K562 (cell line): ENCODE measurements at regions not wholly inside any gene's neighbourhood (a gene's known extent, or its start where the extent isn't known, plus 50 kb on each side); places are given as distances from the start of the nearest gene placed in this dataset.

Experiments
- ATAC-seq: fragments of 200-7000 bp; cut with Tn5 transposase; 3 replicates; pipeline ENCODE4 v1.9.1; 2020; ENCODE audit warnings: moderate library complexity
- BruUV-seq: library from RNA; stranded (reverse); fragments of 400-500 nt; replicated peaks from 2 replicates; lab custom pipeline; 2021; lab: Mats Ljungman, UMichigan
- CTCF ChIA-PET: fragments of 300-600 bp; formaldehyde crosslinking; extraction: SDS; loops from one replicate; lab custom pipeline; 2021; ENCODE audit warnings: low intra/inter-chr PET ratio; lab: Yijun Ruan, JAX
- POLR2A ChIA-PET: fragments of 300-600, 350-650 bp; sonication (Branson Sonifier 250); formaldehyde crosslinking; extraction: SDS; loops from one replicate; lab custom pipeline; 2021; ENCODE audit warnings: antibody characterized with exemption, inconsistent platforms; lab: Yijun Ruan, JAX
- DNase-seq, 4 experiments: peaks; one replicate each; pipeline versions ENCODE4 v3.0.0 to v3.0.0-alpha.2; 2011 to 2018; ENCODE audit warnings: low spot score in 3 of 4, mixed read lengths in 3 of 4; ENCODE audit errors: extremely low read depth in 1 of 4
- FAIRE-seq: peaks from 2 replicates; lab custom pipeline; 2011; peaks lifted over from hg19 to GRCh38; lab: Jason Lieb, UNC
- H2AFZ ChIP-seq: 2 replicates; pipeline ENCODE4 v1.6.0; 2011; ENCODE audit warnings: low read depth, low read length, control low read depth, inconsistent platforms
- H3K27ac ChIP-seq: fragments of 200-600 bp; 3 replicates; pipeline ENCODE4 v1.8.0; 2011; ENCODE audit warnings: low read depth, mild to moderate bottlenecking, control low read depth, inconsistent platforms, low read length, moderate library complexity, mixed read lengths; ENCODE audit errors: extremely low read depth
- H3K27me3 ChIP-seq, 2 experiments: fragments of 300-600 bp in 1 of 2; 2 replicates in 1 of 2; 3 replicates in 1 of 2; pipeline versions ENCODE4 v1.6.0 to v1.8.0; 2011; ENCODE audit warnings: inconsistent platforms in 2 of 2, low read length in 2 of 2, mild to moderate bottlenecking in 1 of 2, mixed read lengths in 1 of 2, moderate library complexity in 1 of 2; ENCODE audit not compliant: control insufficient read depth in 2 of 2, insufficient read depth in 2 of 2
- H3K36me3 ChIP-seq: fragments of 300-600 bp; 3 replicates; pipeline ENCODE4 v1.8.0; 2011; ENCODE audit warnings: mild to moderate bottlenecking, low read length, inconsistent platforms; ENCODE audit not compliant: control insufficient read depth, insufficient read depth
- H3K4me1 ChIP-seq, 2 experiments: fragments of 200-600 bp in 1 of 2; replicated peaks in 1 of 2; 2 replicates in 1 of 2; 3 replicates in 1 of 2; pipeline versions ENCODE4 v1.5.1 to v1.8.0; 2011; ENCODE audit warnings: inconsistent platforms in 2 of 2, low read length in 2 of 2, mild to moderate bottlenecking in 1 of 2, mixed read lengths in 1 of 2, moderate library complexity in 1 of 2; ENCODE audit not compliant: control insufficient read depth in 2 of 2, insufficient read depth in 2 of 2
- H3K4me2 ChIP-seq: 2 replicates; pipeline ENCODE4 v1.6.1; 2011; ENCODE audit warnings: low read length, control low read depth, inconsistent platforms, mixed read lengths; ENCODE audit not compliant: insufficient read depth
- H3K4me3 ChIP-seq: fragments of 200-600 bp; sonication (generic), shearing (Covaris generic); 2 replicates; pipeline ENCODE4 v1.5.1; 2016; ENCODE audit warnings: control low read depth, inconsistent platforms
- H3K79me2 ChIP-seq: fragments of 200-600 bp; 3 replicates; pipeline ENCODE4 v1.8.0; 2011; ENCODE audit warnings: low read length, inconsistent platforms; ENCODE audit not compliant: control insufficient read depth, insufficient read depth
- H3K9ac ChIP-seq, 2 experiments: 2 replicates each; pipeline versions ENCODE4 v1.6.0 to v1.6.1; 2011; ENCODE audit warnings: low read depth in 2 of 2, low read length in 2 of 2, control low read depth in 1 of 2, inconsistent platforms in 1 of 2, mild to moderate bottlenecking in 1 of 2, mixed read lengths in 1 of 2; ENCODE audit not compliant: insufficient read depth in 1 of 2
- H3K9me1 ChIP-seq: one replicate; pipeline ENCODE4 v1.6.0; 2011; ENCODE audit warnings: inconsistent platforms, mild to moderate bottlenecking, low read length, moderate library complexity; ENCODE audit not compliant: control insufficient read depth, insufficient read depth
- H3K9me3 ChIP-seq: replicated peaks from 2 replicates; pipeline ENCODE4 v1.5.1; 2011; ENCODE audit warnings: low read depth, low read length, inconsistent platforms; ENCODE audit not compliant: control insufficient read depth, insufficient read depth
- H4K20me1 ChIP-seq: replicated peaks from 2 replicates; pipeline ENCODE4 v1.6.1; 2011; ENCODE audit warnings: low read length, inconsistent platforms, mixed read lengths; ENCODE audit not compliant: control insufficient read depth, insufficient read depth
- ADNP ChIP-seq: fragments of 200-800 bp; sonication (Bioruptor generic); IDR thresholded peaks from 2 replicates; pipeline ENCODE4 v1.6.1; 2016; ENCODE audit warnings: missing genetic modification characterization, missing compliant biosample characterization
- ARID3A ChIP-seq: IDR thresholded peaks from 2 replicates; pipeline ENCODE4 v1.6.1; 2012; ENCODE audit warnings: low read depth, low read length, improper control_type of control experiment, borderline replicate concordance
- CBX1 ChIP-seq: sonication (generic); IDR thresholded peaks from 2 replicates; pipeline ENCODE4 v1.6.1; 2016; ENCODE audit warnings: antibody characterized with exemption, low read depth, mild to moderate bottlenecking
- CTBP1 ChIP-seq: fragments of 450-650 bp; IDR thresholded peaks from 2 replicates; pipeline ENCODE4 v1.6.1; 2016; ENCODE audit warnings: borderline replicate concordance
- ESRRB ChIP-seq: fragments of 250-450 bp; sonication (Bioruptor Pico); IDR thresholded peaks from 2 replicates; pipeline ENCODE4 v1.5.0; 2020; ENCODE audit warnings: mild to moderate bottlenecking, moderate library complexity, borderline replicate concordance
- ETV6 ChIP-seq, 3 experiments: fragments of 150-350 bp in 1 of 3; sonication (generic) in 1 of 3; formaldehyde crosslinking in 1 of 3; IDR thresholded peaks; 2 replicates each; pipeline versions ENCODE4 v1.6.1 to v1.8.0; 2014 to 2022; ENCODE audit warnings: borderline replicate concordance in 2 of 3, low read depth in 2 of 3, antibody characterized with exemption in 1 of 3, low read length in 1 of 3, mild to moderate bottlenecking in 1 of 3, missing genetic modification reagents in 1 of 3
- FOXA1 ChIP-seq: fragments of 450-650 bp; IDR thresholded peaks from 2 replicates; pipeline ENCODE4 v1.6.1; 2016; ENCODE audit warnings: mild to moderate bottlenecking, borderline replicate concordance
- GABPB1 ChIP-seq: sonication (generic); formaldehyde crosslinking; IDR thresholded peaks from 2 replicates; pipeline ENCODE4 v1.8.0; 2022; ENCODE audit warnings: mild to moderate bottlenecking, missing genetic modification reagents
- HMG20B ChIP-seq: fragments of 250-450 bp; sonication (Bioruptor Pico); IDR thresholded peaks from 2 replicates; pipeline ENCODE4 v1.5.0; 2021; ENCODE audit warnings: mild to moderate bottlenecking
- JUN ChIP-seq, 2 experiments: sonication (generic) in 1 of 2; formaldehyde crosslinking in 1 of 2; IDR thresholded peaks; 2 replicates each; pipeline versions ENCODE4 v1.6.1 to v1.8.0; 2012 to 2022; ENCODE audit warnings: borderline replicate concordance in 2 of 2, mild to moderate bottlenecking in 2 of 2, improper control_type of control experiment in 1 of 2, low read depth in 1 of 2, low read length in 1 of 2, missing genetic modification reagents in 1 of 2
- MCM3 ChIP-seq: fragments of 450-650 bp; IDR thresholded peaks from 2 replicates; pipeline ENCODE4 v1.6.1; 2016
- MTA2 ChIP-seq: fragments of 450-650 bp; IDR thresholded peaks from 2 replicates; pipeline ENCODE4 v1.6.1; 2016; ENCODE audit warnings: low read depth
- MTF1 ChIP-seq: fragments of 250-450 bp; sonication (Bioruptor Pico); IDR thresholded peaks from 2 replicates; pipeline ENCODE4 v1.9.0; 2021; ENCODE audit warnings: moderate library complexity, mild to moderate bottlenecking, inconsistent platforms, borderline replicate concordance
- SNAPC5 ChIP-seq: fragments of 250-450 bp; sonication (Bioruptor Pico); IDR thresholded peaks from 2 replicates; pipeline ENCODE4 v1.8.0; 2021; ENCODE audit warnings: moderate library complexity, mild to moderate bottlenecking, inconsistent platforms
- SRSF1 ChIP-seq: fragments of 200-400 bp; formaldehyde crosslinking; IDR thresholded peaks from 2 replicates; pipeline ENCODE4 v1.6.1; 2017; ENCODE audit warnings: mild to moderate bottlenecking, low read depth, low read length, moderate library complexity
- TAF15 ChIP-seq: fragments of 200-400 bp; formaldehyde crosslinking; IDR thresholded peaks from 2 replicates; pipeline ENCODE4 v1.6.1; 2017; ENCODE audit warnings: mild to moderate bottlenecking, low read depth, low read length, moderate library complexity
- XRCC3 ChIP-seq: fragments of 450-650 bp; IDR thresholded peaks from 2 replicates; pipeline ENCODE4 v1.6.1; 2017; ENCODE audit warnings: mild to moderate bottlenecking, moderate library complexity
- ZC3H4 ChIP-seq: sonication (generic); formaldehyde crosslinking; IDR thresholded peaks from 2 replicates; pipeline ENCODE4 v1.9.0; 2021; ENCODE audit warnings: missing genetic modification reagents, borderline replicate concordance
- ZNF133 ChIP-seq: fragments of 250-450 bp; sonication (Bioruptor Pico); IDR thresholded peaks from 2 replicates; pipeline ENCODE4 v1.4.0; 2020; ENCODE audit warnings: mild to moderate bottlenecking
- ZNF165 ChIP-seq: fragments of 250-450 bp; sonication (Bioruptor Pico); IDR thresholded peaks from 2 replicates; pipeline ENCODE4 v1.4.0; 2020; ENCODE audit warnings: borderline replicate concordance
- ZNF395 ChIP-seq: fragments of 200-800 bp; sonication (Bioruptor generic); IDR thresholded peaks from 2 replicates; pipeline ENCODE4 v1.6.1; 2017; ENCODE audit warnings: missing genetic modification characterization, missing compliant biosample characterization
- WGBS: fragments of 100-300 bp; shearing (Covaris generic); methylation state at CpG from one replicate; pipeline ENCODE4 v1.1.6; 2016; ENCODE audit warnings: low coverage, mixed read lengths; ENCODE audit not compliant: insufficient coverage; ENCODE audit errors: missing lambda C conversion rate; 5-methylcytosine and 5-hydroxymethylcytosine counted together
- in situ Hi-C: fragments of 300-500 bp; cut with MboI; formaldehyde crosslinking; loops from 4 replicates; pipeline ENCODE4 v1.15.0; 2018; ENCODE audit warnings: inconsistent platforms, mixed read lengths
- intact Hi-C: fragments of 100-400 bp; cut with micrococcal nuclease; formaldehyde crosslinking; loops from 2 replicates; pipeline ENCODE4 v1.14.2; 2022

GRCh38 chr18:39524370-39524769 is 1958.8 kb upstream of the CELF4 start (continued):
- TF ChIP-seq MTF1 (CRISPR knock-in tag) (no peak), CTBP1 (no peak), HMG20B (CRISPR knock-in tag) (no peak)
- TF ChIP-seq, all 486 proteins: peak for 0

GRCh38 chr18:39523281-39523680 is 1957.7 kb upstream of the CELF4 start:
- Histone ChIP-seq H3K9me1 (no peaks in the 10 kb centered on the region), H3K36me3 (no peaks in the 10 kb centered on the region), H3K27ac (no peak overlapping the region), H3K9me3 (no peaks in the 10 kb centered on the region; the same call in 1 of the 2 replicates), H3K27me3 (no peaks in the 10 kb centered on the region), H3K4me3 (no peak overlapping the region), H3K4me1 (no peaks in the 10 kb centered on the region), H3K9ac (no peak overlapping the region), H4K20me1 (no peaks in the 10 kb centered on the region), H3K4me2 (no peak overlapping the region), H2AFZ (no peak overlapping the region), H3K79me2 (no peaks in the 10 kb centered on the region)
- ChIA-PET POLR2A (no interaction called here), CTCF (no interaction called here)
- 0% methylated on average over 1 of the region's 1 CpG for WGBS
- BruUV-seq: no TSS peak
- in situ Hi-C loops: no loop called here
- no peak for ATAC-seq
- FAIRE-seq: no peak
- no peak for TF ChIP-seq JUN (IDR thresholded peaks at IDR 0.05; ENCODE audit: borderline replicate concordance, low read depth, low read length)
- TF ChIP-seq JUN (CRISPR knock-in tag; IDR thresholded peaks at IDR 0.05; ENCODE audit: borderline replicate concordance): no peak
- TF ChIP-seq ADNP (tag): no peak
- TF ChIP-seq ARID3A: no peak
- TF ChIP-seq TAF15: no peak
- TF ChIP-seq ESRRB (CRISPR knock-in tag): no peak
- no peak for TF ChIP-seq CBX1
- TF ChIP-seq ZNF133 (CRISPR knock-in tag): no peak
- TF ChIP-seq MTA2: no peak
- TF ChIP-seq ETV6 (IDR thresholded peaks at IDR 0.05; ENCODE audit: borderline replicate concordance in 1 of 2, low read depth in 2 of 2, low read length in 1 of 2): no peak
- TF ChIP-seq ETV6 (CRISPR knock-in tag; IDR thresholded peaks at IDR 0.05; ENCODE audit: borderline replicate concordance): no peak
- no peak for TF ChIP-seq SRSF1
- no peak for TF ChIP-seq ZC3H4
- no peak for TF ChIP-seq ZNF395
- TF ChIP-seq FOXA1: no peak
- TF ChIP-seq SNAPC5 (CRISPR knock-in tag): no peak
- TF ChIP-seq MCM3: no peak
- TF ChIP-seq XRCC3: no peak
- TF ChIP-seq ZNF165 (CRISPR knock-in tag): no peak
- TF ChIP-seq GABPB1 (CRISPR knock-in tag): no peak
- no peak for DNase-seq
- intact Hi-C loops: no loop called here
